ENCODE measurements at regions not wholly inside any gene's neighbourhood (a gene's known extent, or its start where the extent isn't known, plus 50 kb on each side); places are given as distances from the start of the nearest gene placed in this dataset.

DNA sequence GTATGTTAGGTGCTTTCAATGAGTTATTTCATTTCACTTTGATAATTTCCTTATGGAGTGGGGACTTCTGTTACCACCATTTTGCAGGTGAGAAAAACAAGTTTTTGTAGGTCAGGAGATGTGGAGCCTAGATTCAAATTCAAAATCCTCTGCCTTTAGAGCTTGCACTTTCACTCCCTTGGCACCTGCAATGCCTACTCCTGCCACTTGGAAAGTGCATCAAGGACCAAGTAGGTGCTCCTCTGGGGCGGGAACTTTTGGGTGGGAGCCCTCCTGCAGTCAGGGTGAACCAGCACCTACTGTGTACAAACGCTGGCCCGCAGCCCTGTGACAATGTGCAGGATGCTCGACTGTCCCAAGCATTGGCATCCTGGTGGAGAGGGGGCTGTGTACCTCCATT lies 199.0 kb downstream of the EMX2 start:
- no peak overlapping the region for H2AFZ ChIP-seq
- Mint-ChIP-seq H3K9me3 (no peaks in the 10 kb centered on the region), H3K4me1 (no peaks in the 10 kb centered on the region; the same call in 2 of the 3 replicates), H3K36me3 (ENCODE audit: low read depth) (no peaks in the 10 kb centered on the region), H3K27me3 (ENCODE audit: insufficient read depth, low read depth, poor library complexity) (peaks cover 4% of the 10 kb centered on the region), H3K27ac (no peak overlapping the region), H3K4me3 (no peak overlapping the region)
- peak; percentile 74 for ATAC-seq
- DNase-seq (ENCODE audit: low spot score): peak; percentile 39
- TF ChIP-seq, protein P1, sequence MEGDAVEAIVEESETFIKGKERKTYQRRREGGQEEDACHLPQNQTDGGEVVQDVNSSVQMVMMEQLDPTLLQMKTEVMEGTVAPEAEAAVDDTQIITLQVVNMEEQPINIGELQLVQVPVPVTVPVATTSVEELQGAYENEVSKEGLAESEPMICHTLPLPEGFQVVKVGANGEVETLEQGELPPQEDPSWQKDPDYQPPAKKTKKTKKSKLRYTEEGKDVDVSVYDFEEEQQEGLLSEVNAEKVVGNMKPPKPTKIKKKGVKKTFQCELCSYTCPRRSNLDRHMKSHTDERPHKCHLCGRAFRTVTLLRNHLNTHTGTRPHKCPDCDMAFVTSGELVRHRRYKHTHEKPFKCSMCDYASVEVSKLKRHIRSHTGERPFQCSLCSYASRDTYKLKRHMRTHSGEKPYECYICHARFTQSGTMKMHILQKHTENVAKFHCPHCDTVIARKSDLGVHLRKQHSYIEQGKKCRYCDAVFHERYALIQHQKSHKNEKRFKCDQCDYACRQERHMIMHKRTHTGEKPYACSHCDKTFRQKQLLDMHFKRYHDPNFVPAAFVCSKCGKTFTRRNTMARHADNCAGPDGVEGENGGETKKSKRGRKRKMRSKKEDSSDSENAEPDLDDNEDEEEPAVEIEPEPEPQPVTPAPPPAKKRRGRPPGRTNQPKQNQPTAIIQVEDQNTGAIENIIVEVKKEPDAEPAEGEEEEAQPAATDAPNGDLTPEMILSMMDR (conservative IDR thresholded peaks at IDR 0.05; ENCODE audit: low read depth in 2 of 2): peak; percentile 6 to 51; a peak in 2 of 4 replicates
- no peak for TF ChIP-seq CREB1 (CRISPR knock-in tag; IDR thresholded peaks at IDR 0.05; ENCODE audit: low read depth)
- H3F3A ChIP-seq (replicated peaks; ENCODE audit: low read depth): no peaks in the 10 kb centered on the region
- H3K27me3 ChIP-seq (ENCODE audit: insufficient read depth): peaks cover 10% of the 10 kb centered on the region; the same call in 1 of the 2 replicates
- H3K4me2 ChIP-seq: no peak overlapping the region
- H3K36me3 ChIP-seq (ENCODE audit: insufficient read depth): no peaks in the 10 kb centered on the region
- H3K4me1 ChIP-seq (ENCODE audit: insufficient read depth): no peaks in the 10 kb centered on the region
- H3K79me2 ChIP-seq (replicated peaks; ENCODE audit: insufficient read depth): no peaks in the 10 kb centered on the region
- H3K4me3 ChIP-seq: no peak overlapping the region
- H4K20me1 ChIP-seq (replicated peaks; ENCODE audit: insufficient read depth): no peaks in the 10 kb centered on the region
- no peak overlapping the region for H3K27ac ChIP-seq (ENCODE audit: low read depth)
- H3K9me2 ChIP-seq (ENCODE audit: insufficient read depth): no peaks in the 10 kb centered on the region

DNA sequence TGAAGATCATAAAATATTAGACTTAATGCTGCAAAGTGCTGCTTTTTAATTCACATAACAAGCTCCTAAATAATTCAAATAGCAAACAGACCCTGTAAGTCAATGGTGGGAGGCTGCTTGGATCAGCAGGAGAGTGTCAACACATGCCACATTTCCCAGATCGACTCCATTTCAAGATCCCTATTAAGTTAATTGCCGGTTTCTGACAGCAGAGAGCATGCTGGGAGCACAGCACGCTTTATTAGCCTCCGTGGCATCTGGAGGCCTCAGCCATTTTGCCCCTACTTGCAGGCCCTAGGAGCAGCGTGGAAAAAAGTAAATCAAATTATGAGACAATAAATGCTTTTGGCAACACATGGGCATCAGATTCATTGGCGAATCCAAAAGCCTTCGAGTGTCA lies 201.0 kb downstream of the EMX2 start:
- no peak overlapping the region for H2AFZ ChIP-seq
- TF ChIP-seq CREB1 (CRISPR knock-in tag; IDR thresholded peaks at IDR 0.05; ENCODE audit: low read depth): no peak
- no peak for TF ChIP-seq STAT1 (IDR thresholded peaks at IDR 0.05; ENCODE audit: unreplicated experiment)
- TF ChIP-seq, protein P2, sequence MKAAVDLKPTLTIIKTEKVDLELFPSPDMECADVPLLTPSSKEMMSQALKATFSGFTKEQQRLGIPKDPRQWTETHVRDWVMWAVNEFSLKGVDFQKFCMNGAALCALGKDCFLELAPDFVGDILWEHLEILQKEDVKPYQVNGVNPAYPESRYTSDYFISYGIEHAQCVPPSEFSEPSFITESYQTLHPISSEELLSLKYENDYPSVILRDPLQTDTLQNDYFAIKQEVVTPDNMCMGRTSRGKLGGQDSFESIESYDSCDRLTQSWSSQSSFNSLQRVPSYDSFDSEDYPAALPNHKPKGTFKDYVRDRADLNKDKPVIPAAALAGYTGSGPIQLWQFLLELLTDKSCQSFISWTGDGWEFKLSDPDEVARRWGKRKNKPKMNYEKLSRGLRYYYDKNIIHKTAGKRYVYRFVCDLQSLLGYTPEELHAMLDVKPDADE (IDR thresholded peaks at IDR 0.05): no peak
- TF ChIP-seq, protein P1 (conservative IDR thresholded peaks at IDR 0.05; ENCODE audit: low read depth in 2 of 2): no peak
- TF ChIP-seq, protein P3, sequence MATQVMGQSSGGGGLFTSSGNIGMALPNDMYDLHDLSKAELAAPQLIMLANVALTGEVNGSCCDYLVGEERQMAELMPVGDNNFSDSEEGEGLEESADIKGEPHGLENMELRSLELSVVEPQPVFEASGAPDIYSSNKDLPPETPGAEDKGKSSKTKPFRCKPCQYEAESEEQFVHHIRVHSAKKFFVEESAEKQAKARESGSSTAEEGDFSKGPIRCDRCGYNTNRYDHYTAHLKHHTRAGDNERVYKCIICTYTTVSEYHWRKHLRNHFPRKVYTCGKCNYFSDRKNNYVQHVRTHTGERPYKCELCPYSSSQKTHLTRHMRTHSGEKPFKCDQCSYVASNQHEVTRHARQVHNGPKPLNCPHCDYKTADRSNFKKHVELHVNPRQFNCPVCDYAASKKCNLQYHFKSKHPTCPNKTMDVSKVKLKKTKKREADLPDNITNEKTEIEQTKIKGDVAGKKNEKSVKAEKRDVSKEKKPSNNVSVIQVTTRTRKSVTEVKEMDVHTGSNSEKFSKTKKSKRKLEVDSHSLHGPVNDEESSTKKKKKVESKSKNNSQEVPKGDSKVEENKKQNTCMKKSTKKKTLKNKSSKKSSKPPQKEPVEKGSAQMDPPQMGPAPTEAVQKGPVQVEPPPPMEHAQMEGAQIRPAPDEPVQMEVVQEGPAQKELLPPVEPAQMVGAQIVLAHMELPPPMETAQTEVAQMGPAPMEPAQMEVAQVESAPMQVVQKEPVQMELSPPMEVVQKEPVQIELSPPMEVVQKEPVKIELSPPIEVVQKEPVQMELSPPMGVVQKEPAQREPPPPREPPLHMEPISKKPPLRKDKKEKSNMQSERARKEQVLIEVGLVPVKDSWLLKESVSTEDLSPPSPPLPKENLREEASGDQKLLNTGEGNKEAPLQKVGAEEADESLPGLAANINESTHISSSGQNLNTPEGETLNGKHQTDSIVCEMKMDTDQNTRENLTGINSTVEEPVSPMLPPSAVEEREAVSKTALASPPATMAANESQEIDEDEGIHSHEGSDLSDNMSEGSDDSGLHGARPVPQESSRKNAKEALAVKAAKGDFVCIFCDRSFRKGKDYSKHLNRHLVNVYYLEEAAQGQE (IDR thresholded peaks at IDR 0.05; ENCODE audit: unreplicated experiment): no peak
- TF ChIP-seq POLR2AphosphoS5 (IDR thresholded peaks at IDR 0.05; ENCODE audit: low read depth): no peak
- no peak for TF ChIP-seq ZNF331 (CRISPR knock-in tag; IDR thresholded peaks at IDR 0.05; ENCODE audit: low read depth)
- no peak for TF ChIP-seq EZH2phosphoT487 (IDR thresholded peaks at IDR 0.05; ENCODE audit: unreplicated experiment)
- TF ChIP-seq EZH2 (IDR thresholded peaks at IDR 0.05; ENCODE audit: low read depth, unreplicated experiment): no peak

More for the DNA sequence above, 201.0 kb downstream of the EMX2 start:
- no peaks in the 10 kb centered on the region for H3K9me3 Mint-ChIP-seq
- DNase-seq (ENCODE audit: low spot score) (no peak), ATAC-seq (no peak)
- no peak overlapping the region for H3K27ac ChIP-seq (ENCODE audit: low read depth)
- H3F3A ChIP-seq (replicated peaks; ENCODE audit: low read depth): no peaks in the 10 kb centered on the region
- no peaks in the 10 kb centered on the region for H3K36me3 Mint-ChIP-seq (ENCODE audit: low read depth)
- no peaks in the 10 kb centered on the region for H3K4me1 ChIP-seq (ENCODE audit: insufficient read depth)
- no peaks in the 10 kb centered on the region for H3K36me3 ChIP-seq (ENCODE audit: insufficient read depth)
- no peak overlapping the region for H3K4me3 ChIP-seq
- H3K27me3 ChIP-seq (ENCODE audit: insufficient read depth): no peaks in the 10 kb centered on the region
- no peaks in the 10 kb centered on the region for H4K20me1 ChIP-seq (replicated peaks; ENCODE audit: insufficient read depth)
- H3K79me2 ChIP-seq (replicated peaks; ENCODE audit: insufficient read depth): no peaks in the 10 kb centered on the region
- no peaks in the 10 kb centered on the region for H3K9me2 ChIP-seq (ENCODE audit: insufficient read depth)
- no peak overlapping the region for H3K4me2 ChIP-seq
- H3K4me1 Mint-ChIP-seq: no peaks in the 10 kb centered on the region; the same call in 2 of the 3 replicates
- H3K27ac Mint-ChIP-seq: no peak overlapping the region
- peaks cover 5% of the 10 kb centered on the region for H3K27me3 Mint-ChIP-seq (ENCODE audit: insufficient read depth, low read depth, poor library complexity)
- H3K4me3 Mint-ChIP-seq: no peak overlapping the region

Measured in GM23338 (cell line).